ENCODE measurements at regions not wholly inside any gene's neighbourhood (a gene's known extent, or its start where the extent isn't known, plus 50 kb on each side); places are given as distances from the start of the nearest gene placed in this dataset.

- TF ChIP-seq CREM (IDR thresholded peaks at IDR 0.05) (no peak), CREM (CRISPR knock-in tag; IDR thresholded peaks at IDR 0.05) (no peak), ZNF367 (CRISPR knock-in tag; IDR thresholded peaks at IDR 0.05; ENCODE audit: borderline replicate concordance) (no peak), ZNF205 (CRISPR knock-in tag; IDR thresholded peaks at IDR 0.05) (no peak), RAD21 (CRISPR knock-in tag; IDR thresholded peaks at IDR 0.05) (no peak), ZNF646 (CRISPR knock-in tag; IDR thresholded peaks at IDR 0.05) (no peak)
- TF ChIP-seq, protein P1, sequence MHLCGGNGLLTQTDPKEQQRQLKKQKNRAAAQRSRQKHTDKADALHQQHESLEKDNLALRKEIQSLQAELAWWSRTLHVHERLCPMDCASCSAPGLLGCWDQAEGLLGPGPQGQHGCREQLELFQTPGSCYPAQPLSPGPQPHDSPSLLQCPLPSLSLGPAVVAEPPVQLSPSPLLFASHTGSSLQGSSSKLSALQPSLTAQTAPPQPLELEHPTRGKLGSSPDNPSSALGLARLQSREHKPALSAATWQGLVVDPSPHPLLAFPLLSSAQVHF (CRISPR knock-in tag; IDR thresholded peaks at IDR 0.05): no peak
- TF ChIP-seq, protein P2, sequence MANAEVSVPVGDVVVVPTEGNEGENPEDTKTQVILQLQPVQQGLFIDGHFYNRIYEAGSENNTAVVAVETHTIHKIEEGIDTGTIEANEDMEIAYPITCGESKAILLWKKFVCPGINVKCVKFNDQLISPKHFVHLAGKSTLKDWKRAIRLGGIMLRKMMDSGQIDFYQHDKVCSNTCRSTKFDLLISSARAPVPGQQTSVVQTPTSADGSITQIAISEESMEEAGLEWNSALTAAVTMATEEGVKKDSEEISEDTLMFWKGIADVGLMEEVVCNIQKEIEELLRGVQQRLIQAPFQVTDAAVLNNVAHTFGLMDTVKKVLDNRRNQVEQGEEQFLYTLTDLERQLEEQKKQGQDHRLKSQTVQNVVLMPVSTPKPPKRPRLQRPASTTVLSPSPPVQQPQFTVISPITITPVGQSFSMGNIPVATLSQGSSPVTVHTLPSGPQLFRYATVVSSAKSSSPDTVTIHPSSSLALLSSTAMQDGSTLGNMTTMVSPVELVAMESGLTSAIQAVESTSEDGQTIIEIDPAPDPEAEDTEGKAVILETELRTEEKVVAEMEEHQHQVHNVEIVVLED (CRISPR knock-in tag; IDR thresholded peaks at IDR 0.05; ENCODE audit: borderline replicate concordance): no peak
- TF ChIP-seq, protein P3, sequence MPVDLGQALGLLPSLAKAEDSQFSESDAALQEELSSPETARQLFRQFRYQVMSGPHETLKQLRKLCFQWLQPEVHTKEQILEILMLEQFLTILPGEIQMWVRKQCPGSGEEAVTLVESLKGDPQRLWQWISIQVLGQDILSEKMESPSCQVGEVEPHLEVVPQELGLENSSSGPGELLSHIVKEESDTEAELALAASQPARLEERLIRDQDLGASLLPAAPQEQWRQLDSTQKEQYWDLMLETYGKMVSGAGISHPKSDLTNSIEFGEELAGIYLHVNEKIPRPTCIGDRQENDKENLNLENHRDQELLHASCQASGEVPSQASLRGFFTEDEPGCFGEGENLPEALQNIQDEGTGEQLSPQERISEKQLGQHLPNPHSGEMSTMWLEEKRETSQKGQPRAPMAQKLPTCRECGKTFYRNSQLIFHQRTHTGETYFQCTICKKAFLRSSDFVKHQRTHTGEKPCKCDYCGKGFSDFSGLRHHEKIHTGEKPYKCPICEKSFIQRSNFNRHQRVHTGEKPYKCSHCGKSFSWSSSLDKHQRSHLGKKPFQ (CRISPR knock-in tag; IDR thresholded peaks at IDR 0.05; ENCODE audit: insufficient replicate concordance): no peak
Measured at GRCh38 chr6:9208966-9209365, 773.6 kb upstream of the SLC35B3 start.

Measured in HepG2 (cell line).